ENCODE measurements at regions not wholly inside any gene's neighbourhood (a gene's known extent, or its start where the extent isn't known, plus 50 kb on each side); places are given as distances from the start of the nearest gene placed in this dataset.

DNA sequence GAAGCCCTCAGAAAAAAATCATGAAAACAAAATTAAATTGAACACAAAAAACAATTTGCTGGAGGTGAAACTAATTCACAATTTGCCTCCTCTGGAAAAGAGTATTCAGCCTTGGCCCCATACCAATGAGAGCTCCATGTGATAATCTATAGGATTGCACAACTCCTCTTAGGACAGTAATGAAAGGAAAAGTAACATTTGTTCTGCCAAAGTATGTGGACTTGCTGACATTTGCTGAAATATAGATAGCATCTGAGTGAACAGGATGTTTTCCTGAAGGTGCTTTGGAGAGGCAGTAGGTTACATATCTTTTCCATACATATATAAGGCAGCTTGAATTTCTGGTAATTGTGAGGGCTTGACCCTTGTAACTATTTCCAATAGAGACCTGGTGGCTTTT, 122.8 kb downstream of the OR4C45 start:
- Histone ChIP-seq H3K27me3 (ENCODE audit: insufficient read depth, low read length) (no peaks in the 10 kb centered on the region), H3K4ac (ENCODE audit: low read depth, low read length) (no peak overlapping the region), H3K9ac (ENCODE audit: extremely low read depth, insufficient read length, low read length) (no peak overlapping the region), H2AFZ (ENCODE audit: low read length) (no peak overlapping the region), H3K18ac (ENCODE audit: insufficient read length, low read depth, low read length) (no peak overlapping the region), H2BK20ac (ENCODE audit: low read depth, low read length, poor library complexity, severe bottlenecking) (no peak overlapping the region), H4K20me1 (ENCODE audit: control insufficient read depth, insufficient read depth, insufficient read length) (no peaks in the 10 kb centered on the region), H2BK120ac (ENCODE audit: low read depth, low read length, poor library complexity, severe bottlenecking) (no peak overlapping the region), H3K23ac (ENCODE audit: insufficient read length, low read depth, low read length) (no peak overlapping the region), H3K14ac (ENCODE audit: insufficient read depth, low read length) (no peak overlapping the region), H2BK15ac (ENCODE audit: low read depth, low read length) (no peak overlapping the region), H3K79me1 (ENCODE audit: insufficient read depth, low read depth, low read length, poor library complexity, severe bottlenecking) (no peaks in the 10 kb centered on the region), H4K8ac (replicated peaks; ENCODE audit: insufficient read length, low read depth, low read length) (no peak overlapping the region), H3K4me2 (ENCODE audit: insufficient read depth, insufficient read length, low read length) (no peak overlapping the region), H2AK5ac (ENCODE audit: insufficient read length, low read length) (no peak overlapping the region), H3K56ac (ENCODE audit: insufficient read length, low read depth, low read length) (no peak overlapping the region), H3K27ac (ENCODE audit: insufficient read length, low read depth, low read length) (no peak overlapping the region), H4K91ac (ENCODE audit: insufficient read length, low read depth, low read length) (no peak overlapping the region), H3K4me1 (ENCODE audit: insufficient read depth, low read length) (no peaks in the 10 kb centered on the region), H4K5ac (ENCODE audit: insufficient read length, low read depth, low read length) (no peak overlapping the region), H2BK5ac (ENCODE audit: insufficient read length, low read length) (no peak overlapping the region), H3T11ph (ENCODE audit: low read length) (no peak overlapping the region), H3K9me3 (ENCODE audit: control insufficient read depth, low read depth, low read length) (peaks cover 20% of the 10 kb centered on the region), H3K79me2 (ENCODE audit: insufficient read depth, low read length) (no peaks in the 10 kb centered on the region), H3K23me2 (ENCODE audit: insufficient read length, low read depth, low read length, poor library complexity, severe bottlenecking) (no peaks in the 10 kb centered on the region), H2BK12ac (ENCODE audit: insufficient read length, low read depth, low read length) (no peak overlapping the region)
- H3K9me3 Mint-ChIP-seq, result peaks cover 85 to 90% of the 10 kb centered on the region in 2 experiments
- 0 out of 2 replicates have a peak, but pooled peaks cover 1% of the 10 kb centered on the region for H3K27me3 Mint-ChIP-seq (ENCODE audit: low read depth)
- no peaks in the 10 kb centered on the region for H3K4me1 Mint-ChIP-seq
- peaks cover 0 to 24% (median 11%) of the 10 kb centered on the region in 3 experiments; a peak in 5 of 7 replicates for H3K36me3 Mint-ChIP-seq (ENCODE audit: insufficient read depth in 1 of 3, low read depth in 3 of 3)
- TF ChIP-seq, protein P1, sequence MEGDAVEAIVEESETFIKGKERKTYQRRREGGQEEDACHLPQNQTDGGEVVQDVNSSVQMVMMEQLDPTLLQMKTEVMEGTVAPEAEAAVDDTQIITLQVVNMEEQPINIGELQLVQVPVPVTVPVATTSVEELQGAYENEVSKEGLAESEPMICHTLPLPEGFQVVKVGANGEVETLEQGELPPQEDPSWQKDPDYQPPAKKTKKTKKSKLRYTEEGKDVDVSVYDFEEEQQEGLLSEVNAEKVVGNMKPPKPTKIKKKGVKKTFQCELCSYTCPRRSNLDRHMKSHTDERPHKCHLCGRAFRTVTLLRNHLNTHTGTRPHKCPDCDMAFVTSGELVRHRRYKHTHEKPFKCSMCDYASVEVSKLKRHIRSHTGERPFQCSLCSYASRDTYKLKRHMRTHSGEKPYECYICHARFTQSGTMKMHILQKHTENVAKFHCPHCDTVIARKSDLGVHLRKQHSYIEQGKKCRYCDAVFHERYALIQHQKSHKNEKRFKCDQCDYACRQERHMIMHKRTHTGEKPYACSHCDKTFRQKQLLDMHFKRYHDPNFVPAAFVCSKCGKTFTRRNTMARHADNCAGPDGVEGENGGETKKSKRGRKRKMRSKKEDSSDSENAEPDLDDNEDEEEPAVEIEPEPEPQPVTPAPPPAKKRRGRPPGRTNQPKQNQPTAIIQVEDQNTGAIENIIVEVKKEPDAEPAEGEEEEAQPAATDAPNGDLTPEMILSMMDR (conservative IDR thresholded peaks at IDR 0.05), result no peak
- H3K27ac Mint-ChIP-seq, result no peak overlapping the region
- no peak for DNase-seq
- no peak overlapping the region for H3K4me3 Mint-ChIP-seq

Data from H9 (cell line).